SK-N-SH (cell line): ENCODE measurements at regions not wholly inside any gene's neighbourhood (a gene's known extent, or its start where the extent isn't known, plus 50 kb on each side); places are given as distances from the start of the nearest gene placed in this dataset.

Source experiments
- CTCF ChIA-PET: fragments of 300-600, 350-600 bp; formaldehyde crosslinking; extraction: SDS; loops from one replicate; lab custom pipeline; 2021; lab: Yijun Ruan, JAX
- POLR2A ChIA-PET: fragments of 350-600 bp; sonication (Branson Sonifier 250); formaldehyde crosslinking; extraction: SDS; loops from one replicate; lab custom pipeline; 2020; ENCODE audit warnings: antibody characterized with exemption, inconsistent platforms; lab: Yijun Ruan, JAX
- DNase-seq: peaks from one replicate; pipeline ENCODE4 v3.0.0; 2012
- H2AFZ ChIP-seq: fragments of 200-600 bp; sonication (generic); 2 replicates; pipeline ENCODE4 v1.8.1; 2016; ENCODE audit warnings: antibody characterized with exemption, mild to moderate bottlenecking, low read depth
- H3F3A ChIP-seq: fragments of 200-600 bp; sonication (generic); replicated peaks from 2 replicates; pipeline ENCODE3; 2016; ENCODE audit warnings: antibody characterized with exemption, mild to moderate bottlenecking; ENCODE audit not compliant: insufficient read depth
- H3K27ac ChIP-seq, 2 experiments: fragments of 200-500 bp in 1 of 2; fragments of 200-600 bp in 1 of 2; sonication (Bioruptor generic) in 1 of 2; sonication (generic), shearing (Covaris generic) in 1 of 2; 2 replicates each; pipeline versions ENCODE4 v1.5.1 to v1.6.1; 2014 to 2016; ENCODE audit warnings: low read depth in 2 of 2, inconsistent platforms in 1 of 2, low read length in 1 of 2, mild to moderate bottlenecking in 1 of 2, mixed read lengths in 1 of 2
- H3K27me3 ChIP-seq: fragments of 200-600 bp; sonication (generic), shearing (Covaris generic); 2 replicates; pipeline ENCODE4 v1.6.1; 2016; ENCODE audit warnings: mixed run types; ENCODE audit not compliant: insufficient read depth
- H3K36me3 ChIP-seq, 2 experiments: fragments of 200-500 bp in 1 of 2; fragments of 200-600 bp in 1 of 2; sonication (Bioruptor generic) in 1 of 2; sonication (generic) in 1 of 2; replicated peaks in 1 of 2; 2 replicates each; pipeline versions ENCODE3 to v1.5.1; 2014 to 2016; ENCODE audit warnings: low read length in 1 of 2, mild to moderate bottlenecking in 1 of 2; ENCODE audit not compliant: insufficient read depth in 2 of 2, control insufficient read depth in 1 of 2
- H3K4me1 ChIP-seq, 2 experiments: fragments of 200-500 bp in 1 of 2; fragments of 200-600 bp in 1 of 2; sonication (Bioruptor generic) in 1 of 2; sonication (generic), shearing (Covaris generic) in 1 of 2; 2 replicates each; pipeline versions ENCODE4 v1.5.1 to v1.6.1; 2014 to 2016; ENCODE audit warnings: low read depth in 1 of 2, low read length in 1 of 2, mixed run types in 1 of 2; ENCODE audit not compliant: insufficient read depth in 2 of 2, control insufficient read depth in 1 of 2
- H3K4me2 ChIP-seq: fragments of 200-600 bp; sonication (generic), shearing (Covaris generic); 2 replicates; pipeline ENCODE4 v1.6.1; 2017; ENCODE audit warnings: mixed run types
- H3K4me3 ChIP-seq, 2 experiments: fragments of 200-500 bp in 1 of 2; fragments of 200-600 bp in 1 of 2; sonication (Bioruptor generic) in 1 of 2; sonication (generic), shearing (Covaris generic) in 1 of 2; 2 replicates each; pipeline versions ENCODE4 v1.5.1 to v1.8.1; 2014 to 2016; ENCODE audit warnings: low read depth in 2 of 2, inconsistent platforms in 1 of 2, low read length in 1 of 2, mild to moderate bottlenecking in 1 of 2, mixed read lengths in 1 of 2, moderate library complexity in 1 of 2
- H3K79me2 ChIP-seq: fragments of 200-600 bp; sonication (generic); 2 replicates; pipeline ENCODE4 v1.8.1; 2017; ENCODE audit warnings: mild to moderate bottlenecking; ENCODE audit not compliant: insufficient read depth
- H3K9ac ChIP-seq: fragments of 200-600 bp; sonication (generic); 2 replicates; pipeline ENCODE4 v1.6.1; 2017; ENCODE audit warnings: mixed run types
- H3K9me2 ChIP-seq: fragments of 200-600 bp; sonication (generic); 2 replicates; pipeline ENCODE4 v1.6.1; 2017; ENCODE audit warnings: mixed run types
- H3K9me3 ChIP-seq: fragments of 200-600 bp; sonication (generic); 2 replicates; pipeline ENCODE4 v1.6.1; 2017; ENCODE audit warnings: mixed run types, mild to moderate bottlenecking, moderate library complexity
- H4K20me1 ChIP-seq: fragments of 200-600 bp; sonication (generic); 2 replicates; pipeline ENCODE4 v1.6.1; 2017; ENCODE audit warnings: mild to moderate bottlenecking, mixed run types; ENCODE audit not compliant: insufficient read depth
- CHD2 ChIP-seq: fragments of 150-350 bp; IDR thresholded peaks from 2 replicates; pipeline ENCODE4 v1.6.1; 2018; ENCODE audit warnings: low read length; ENCODE audit not compliant: partially characterized antibody
- EP300 ChIP-seq, 2 experiments: IDR thresholded peaks; 2 replicates each; pipeline versions ENCODE4 v1.4.0 to v1.6.1; 2012; ENCODE audit warnings: borderline replicate concordance in 1 of 2, low read depth in 1 of 2, low read length in 1 of 2
- FOSL2 ChIP-seq: IDR thresholded peaks from 2 replicates; pipeline ENCODE4 v1.4.0; 2012; ENCODE audit warnings: low read depth, mild to moderate bottlenecking, moderate library complexity, borderline replicate concordance
- FOXJ3 ChIP-seq: sonication (generic); formaldehyde crosslinking; IDR thresholded peaks from 2 replicates; pipeline ENCODE4 v1.5.1; 2020; ENCODE audit warnings: mild to moderate bottlenecking, missing genetic modification reagents
- FOXM1 ChIP-seq: IDR thresholded peaks from 2 replicates; pipeline ENCODE4 v1.4.0; 2012; ENCODE audit warnings: low read depth, mild to moderate bottlenecking
- GABPA ChIP-seq: IDR thresholded peaks from 2 replicates; pipeline ENCODE4 v1.4.0; 2012; ENCODE audit warnings: low read depth, mild to moderate bottlenecking
- MEF2A ChIP-seq: IDR thresholded peaks from 2 replicates; pipeline ENCODE4 v1.4.0; 2012; ENCODE audit warnings: low read depth, borderline replicate concordance
- MXI1 ChIP-seq: IDR thresholded peaks from 2 replicates; pipeline ENCODE4 v1.6.1; 2012; ENCODE audit warnings: mild to moderate bottlenecking, low read depth, low read length, improper control_type of control experiment
- NFIC ChIP-seq: IDR thresholded peaks from 2 replicates; pipeline ENCODE4 v1.4.0; 2012; ENCODE audit warnings: borderline replicate concordance
- NRF1 ChIP-seq: IDR thresholded peaks from 2 replicates; pipeline ENCODE4 v1.6.1; 2012; ENCODE audit warnings: low read depth, mild to moderate bottlenecking, low read length
- RAD21 ChIP-seq: IDR thresholded peaks from 2 replicates; pipeline ENCODE4 v1.6.1; 2012; ENCODE audit warnings: mild to moderate bottlenecking, low read length
- RCOR1 ChIP-seq: fragments of 150-350 bp; IDR thresholded peaks from 2 replicates; pipeline ENCODE4 v1.6.1; 2017; ENCODE audit warnings: antibody characterized with exemption, low read length
- SIN3A ChIP-seq: IDR thresholded peaks from 2 replicates; pipeline ENCODE4 v1.6.1; 2012; ENCODE audit warnings: low read depth, mild to moderate bottlenecking, low read length, moderate library complexity, borderline replicate concordance
- TAF1 ChIP-seq: IDR thresholded peaks from 2 replicates; pipeline ENCODE4 v1.6.1; 2012; ENCODE audit warnings: low read depth, mild to moderate bottlenecking, low read length, moderate library complexity, borderline replicate concordance
- TCF12 ChIP-seq: IDR thresholded peaks from 2 replicates; pipeline ENCODE4 v1.4.0; 2012
- YY1 ChIP-seq: IDR thresholded peaks from 2 replicates; pipeline ENCODE4 v1.4.0; 2012; ENCODE audit warnings: low read depth, mild to moderate bottlenecking
- WGBS: methylation state at CpG from one replicate; pipeline ENCODE4 v1.1.6; 2017; ENCODE audit warnings: low lambda C conversion rate; 5-methylcytosine and 5-hydroxymethylcytosine counted together
- TF ChIP-seq, protein P1 (sequence below): IDR thresholded peaks from 2 replicates; pipeline ENCODE4 v1.4.0; 2012; ENCODE audit warnings: low read depth, borderline replicate concordance
- TF ChIP-seq, protein P2 (sequence below): IDR thresholded peaks from 2 replicates; pipeline ENCODE4 v1.4.0; 2012; ENCODE audit warnings: low read depth
- TF ChIP-seq, protein P3 (sequence below): fragments of 150-350 bp; IDR thresholded peaks from 2 replicates; pipeline ENCODE4 v1.6.1; 2017; ENCODE audit warnings: antibody characterized with exemption, low read length, low read depth, borderline replicate concordance
- TF ChIP-seq, protein P4 (sequence below): IDR thresholded peaks from 2 replicates; pipeline ENCODE4 v1.4.0; 2012; ENCODE audit warnings: low read depth, borderline replicate concordance
- TF ChIP-seq, protein P5 (sequence below): fragments of 200-600 bp; sonication (generic); IDR thresholded peaks from 2 replicates; pipeline ENCODE4 v1.6.1; 2017; ENCODE audit warnings: antibody characterized with exemption, mild to moderate bottlenecking, moderate library complexity

DNA sequence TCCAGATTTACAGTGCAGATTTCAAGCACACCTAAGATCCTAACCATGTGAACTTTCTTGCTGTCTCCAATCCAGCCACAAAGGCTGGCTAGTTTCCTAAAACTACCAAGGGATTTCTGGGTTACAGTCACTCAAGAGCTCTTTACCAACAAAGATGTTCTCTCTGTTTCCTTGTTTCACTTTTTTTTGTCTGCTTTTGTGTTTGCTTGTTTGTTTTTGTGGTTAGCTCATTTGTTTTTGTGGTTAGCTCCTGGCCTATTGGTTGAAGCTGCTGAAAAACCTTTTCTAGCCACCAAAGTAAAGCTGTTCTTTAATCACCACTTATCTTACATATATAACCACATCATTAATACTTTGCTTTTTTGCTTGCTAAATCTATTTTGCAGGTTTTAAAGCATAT is 642.5 kb upstream of the GALNTL6 start:
- Histone ChIP-seq H2AFZ (no peak overlapping the region), H3K4me1 (no peaks in the 10 kb centered on the region), H3K4me3 (no peak overlapping the region), H3K9ac (no peak overlapping the region), H3K4me2 (no peak overlapping the region), H3K9me2 (no peaks in the 10 kb centered on the region), H3K79me2 (no peaks in the 10 kb centered on the region), H3K27me3 (no peaks in the 10 kb centered on the region), H3K27ac (no peak overlapping the region), H3K9me3 (no peaks in the 10 kb centered on the region), H3F3A (no peaks in the 10 kb centered on the region), H4K20me1 (no peaks in the 10 kb centered on the region), H3K36me3 (no peaks in the 10 kb centered on the region)
- TF ChIP-seq YY1 = no peak
- TF ChIP-seq EP300 (IDR thresholded peaks at IDR 0.05; ENCODE audit: borderline replicate concordance in 1 of 2, low read depth in 1 of 2, low read length in 1 of 2) = no peak
- TF ChIP-seq, protein P1, sequence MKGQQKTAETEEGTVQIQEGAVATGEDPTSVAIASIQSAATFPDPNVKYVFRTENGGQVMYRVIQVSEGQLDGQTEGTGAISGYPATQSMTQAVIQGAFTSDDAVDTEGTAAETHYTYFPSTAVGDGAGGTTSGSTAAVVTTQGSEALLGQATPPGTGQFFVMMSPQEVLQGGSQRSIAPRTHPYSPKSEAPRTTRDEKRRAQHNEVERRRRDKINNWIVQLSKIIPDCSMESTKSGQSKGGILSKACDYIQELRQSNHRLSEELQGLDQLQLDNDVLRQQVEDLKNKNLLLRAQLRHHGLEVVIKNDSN = no peak
- TF ChIP-seq, protein P2, sequence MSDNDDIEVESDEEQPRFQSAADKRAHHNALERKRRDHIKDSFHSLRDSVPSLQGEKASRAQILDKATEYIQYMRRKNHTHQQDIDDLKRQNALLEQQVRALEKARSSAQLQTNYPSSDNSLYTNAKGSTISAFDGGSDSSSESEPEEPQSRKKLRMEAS = no peak
- no peak for TF ChIP-seq FOSL2
- TF ChIP-seq NRF1 = no peak
- TF ChIP-seq TAF1 = no peak
- TF ChIP-seq, protein P3, sequence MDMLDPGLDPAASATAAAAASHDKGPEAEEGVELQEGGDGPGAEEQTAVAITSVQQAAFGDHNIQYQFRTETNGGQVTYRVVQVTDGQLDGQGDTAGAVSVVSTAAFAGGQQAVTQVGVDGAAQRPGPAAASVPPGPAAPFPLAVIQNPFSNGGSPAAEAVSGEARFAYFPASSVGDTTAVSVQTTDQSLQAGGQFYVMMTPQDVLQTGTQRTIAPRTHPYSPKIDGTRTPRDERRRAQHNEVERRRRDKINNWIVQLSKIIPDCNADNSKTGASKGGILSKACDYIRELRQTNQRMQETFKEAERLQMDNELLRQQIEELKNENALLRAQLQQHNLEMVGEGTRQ = no peak
- TF ChIP-seq, protein P4, sequence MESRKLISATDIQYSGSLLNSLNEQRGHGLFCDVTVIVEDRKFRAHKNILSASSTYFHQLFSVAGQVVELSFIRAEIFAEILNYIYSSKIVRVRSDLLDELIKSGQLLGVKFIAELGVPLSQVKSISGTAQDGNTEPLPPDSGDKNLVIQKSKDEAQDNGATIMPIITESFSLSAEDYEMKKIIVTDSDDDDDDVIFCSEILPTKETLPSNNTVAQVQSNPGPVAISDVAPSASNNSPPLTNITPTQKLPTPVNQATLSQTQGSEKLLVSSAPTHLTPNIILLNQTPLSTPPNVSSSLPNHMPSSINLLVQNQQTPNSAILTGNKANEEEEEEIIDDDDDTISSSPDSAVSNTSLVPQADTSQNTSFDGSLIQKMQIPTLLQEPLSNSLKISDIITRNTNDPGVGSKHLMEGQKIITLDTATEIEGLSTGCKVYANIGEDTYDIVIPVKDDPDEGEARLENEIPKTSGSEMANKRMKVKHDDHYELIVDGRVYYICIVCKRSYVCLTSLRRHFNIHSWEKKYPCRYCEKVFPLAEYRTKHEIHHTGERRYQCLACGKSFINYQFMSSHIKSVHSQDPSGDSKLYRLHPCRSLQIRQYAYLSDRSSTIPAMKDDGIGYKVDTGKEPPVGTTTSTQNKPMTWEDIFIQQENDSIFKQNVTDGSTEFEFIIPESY = no peak
- TF ChIP-seq MXI1 = no peak
- no peak for TF ChIP-seq FOXM1
- TF ChIP-seq FOXJ3 (CRISPR knock-in tag) = no peak
- no peak for TF ChIP-seq CHD2
- ChIA-PET POLR2A (no interaction called here), CTCF (interaction anchor here (0.8 kb wide), 1 partner anchor 128 kb away, joined by 3 read pairs; no protein-coding TSS in a partner anchor)
- no peak for DNase-seq

DNA sequence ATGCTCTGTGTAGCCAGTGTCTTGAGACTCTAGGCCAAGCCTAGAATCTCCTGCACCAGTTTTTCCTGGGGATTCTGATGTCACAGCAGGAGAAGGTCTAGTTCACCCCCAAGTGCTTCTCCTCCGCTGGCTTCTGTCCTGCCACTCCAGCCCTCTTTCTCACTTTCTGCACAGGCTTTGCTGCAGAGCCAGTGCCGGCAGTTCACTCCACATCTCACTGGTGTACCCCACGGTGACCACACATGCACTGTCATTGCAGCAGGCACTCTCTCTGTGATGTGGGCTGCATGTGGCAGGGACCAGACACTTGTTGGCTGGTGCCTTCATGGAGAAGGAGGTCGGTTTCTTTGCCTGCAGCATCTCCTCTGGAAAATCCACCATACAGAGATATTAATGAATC is 643.8 kb upstream of the GALNTL6 start:
- no peak overlapping the region for H2AFZ ChIP-seq
- POLR2A ChIA-PET = no interaction called here
- TF ChIP-seq NRF1 = no peak
- no peak for TF ChIP-seq MEF2A
- no peak for TF ChIP-seq RCOR1
- TF ChIP-seq SIN3A = no peak
- no peak for TF ChIP-seq RAD21
- TF ChIP-seq, protein P1 = no peak
- TF ChIP-seq GABPA = no peak
- no peak for TF ChIP-seq FOXM1
- TF ChIP-seq MXI1 = no peak
- TF ChIP-seq TCF12 = no peak
- no peak for TF ChIP-seq NFIC
- TF ChIP-seq EP300 (IDR thresholded peaks at IDR 0.05; ENCODE audit: borderline replicate concordance in 1 of 2, low read depth in 1 of 2, low read length in 1 of 2) = no peak
- TF ChIP-seq, protein P5, sequence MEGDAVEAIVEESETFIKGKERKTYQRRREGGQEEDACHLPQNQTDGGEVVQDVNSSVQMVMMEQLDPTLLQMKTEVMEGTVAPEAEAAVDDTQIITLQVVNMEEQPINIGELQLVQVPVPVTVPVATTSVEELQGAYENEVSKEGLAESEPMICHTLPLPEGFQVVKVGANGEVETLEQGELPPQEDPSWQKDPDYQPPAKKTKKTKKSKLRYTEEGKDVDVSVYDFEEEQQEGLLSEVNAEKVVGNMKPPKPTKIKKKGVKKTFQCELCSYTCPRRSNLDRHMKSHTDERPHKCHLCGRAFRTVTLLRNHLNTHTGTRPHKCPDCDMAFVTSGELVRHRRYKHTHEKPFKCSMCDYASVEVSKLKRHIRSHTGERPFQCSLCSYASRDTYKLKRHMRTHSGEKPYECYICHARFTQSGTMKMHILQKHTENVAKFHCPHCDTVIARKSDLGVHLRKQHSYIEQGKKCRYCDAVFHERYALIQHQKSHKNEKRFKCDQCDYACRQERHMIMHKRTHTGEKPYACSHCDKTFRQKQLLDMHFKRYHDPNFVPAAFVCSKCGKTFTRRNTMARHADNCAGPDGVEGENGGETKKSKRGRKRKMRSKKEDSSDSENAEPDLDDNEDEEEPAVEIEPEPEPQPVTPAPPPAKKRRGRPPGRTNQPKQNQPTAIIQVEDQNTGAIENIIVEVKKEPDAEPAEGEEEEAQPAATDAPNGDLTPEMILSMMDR = no peak

More for the DNA sequence above, 643.8 kb upstream of the GALNTL6 start:
- no peak overlapping the region for H3K27ac ChIP-seq
- H3K27me3 ChIP-seq = no peaks in the 10 kb centered on the region
- CTCF ChIA-PET = no interaction called here
- no peaks in the 10 kb centered on the region for H3K9me3 ChIP-seq
- H3K36me3 ChIP-seq = no peaks in the 10 kb centered on the region
- H3K9ac ChIP-seq = no peak overlapping the region
- H3K4me1 ChIP-seq = no peaks in the 10 kb centered on the region
- H3K4me3 ChIP-seq = no peak overlapping the region
- no peaks in the 10 kb centered on the region for H3K79me2 ChIP-seq
- H3K9me2 ChIP-seq = no peaks in the 10 kb centered on the region
- H3F3A ChIP-seq = no peaks in the 10 kb centered on the region
- WGBS = 5% methylated on average over 3 of the region's 4 CpGs
- no peak for DNase-seq
- no peak overlapping the region for H3K4me2 ChIP-seq
- H4K20me1 ChIP-seq = no peaks in the 10 kb centered on the region
